ENCODE measurements at regions not wholly inside any gene's neighbourhood (a gene's known extent, or its start where the extent isn't known, plus 50 kb on each side); places are given as distances from the start of the nearest gene placed in this dataset.

DNA sequence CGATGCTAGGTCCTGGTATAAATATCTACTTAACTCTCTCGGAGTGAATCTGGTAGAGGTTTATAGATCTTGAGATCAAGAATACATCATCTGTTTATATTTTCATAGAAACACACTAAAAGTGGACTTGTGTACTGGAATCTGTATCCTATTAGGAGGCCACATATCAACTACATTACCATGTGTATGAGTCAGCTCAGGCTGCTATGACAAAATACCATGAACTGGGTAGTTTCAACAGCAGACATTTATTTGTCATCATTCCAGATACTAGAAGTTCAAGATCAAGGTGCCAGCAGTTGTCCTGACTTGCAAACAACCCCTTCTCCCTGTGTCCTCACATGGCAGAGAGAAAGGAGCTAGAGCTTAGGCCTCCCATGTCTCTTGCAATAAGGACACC lies 113.9 kb upstream of the PFKP start:
- Mint-ChIP-seq H3K4me3 (ENCODE audit: unreplicated experiment) (no peak overlapping the region), H3K4me1 (ENCODE audit: unreplicated experiment) (no peaks in the 10 kb centered on the region), H3K27ac (ENCODE audit: unreplicated experiment) (no peak overlapping the region), H3K36me3 (ENCODE audit: unreplicated experiment) (no peaks in the 10 kb centered on the region), H3K9me3 (ENCODE audit: unreplicated experiment) (no peaks in the 10 kb centered on the region), H3K27me3 (ENCODE audit: unreplicated experiment) (peaks cover 58% of the 10 kb centered on the region)
- TF ChIP-seq, protein P1, sequence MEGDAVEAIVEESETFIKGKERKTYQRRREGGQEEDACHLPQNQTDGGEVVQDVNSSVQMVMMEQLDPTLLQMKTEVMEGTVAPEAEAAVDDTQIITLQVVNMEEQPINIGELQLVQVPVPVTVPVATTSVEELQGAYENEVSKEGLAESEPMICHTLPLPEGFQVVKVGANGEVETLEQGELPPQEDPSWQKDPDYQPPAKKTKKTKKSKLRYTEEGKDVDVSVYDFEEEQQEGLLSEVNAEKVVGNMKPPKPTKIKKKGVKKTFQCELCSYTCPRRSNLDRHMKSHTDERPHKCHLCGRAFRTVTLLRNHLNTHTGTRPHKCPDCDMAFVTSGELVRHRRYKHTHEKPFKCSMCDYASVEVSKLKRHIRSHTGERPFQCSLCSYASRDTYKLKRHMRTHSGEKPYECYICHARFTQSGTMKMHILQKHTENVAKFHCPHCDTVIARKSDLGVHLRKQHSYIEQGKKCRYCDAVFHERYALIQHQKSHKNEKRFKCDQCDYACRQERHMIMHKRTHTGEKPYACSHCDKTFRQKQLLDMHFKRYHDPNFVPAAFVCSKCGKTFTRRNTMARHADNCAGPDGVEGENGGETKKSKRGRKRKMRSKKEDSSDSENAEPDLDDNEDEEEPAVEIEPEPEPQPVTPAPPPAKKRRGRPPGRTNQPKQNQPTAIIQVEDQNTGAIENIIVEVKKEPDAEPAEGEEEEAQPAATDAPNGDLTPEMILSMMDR (IDR thresholded peaks at IDR 0.05): no peak
- no peak for DNase-seq (ENCODE audit: extremely low spot score, unreplicated experiment)

- Mint-ChIP-seq H3K4me1 (ENCODE audit: unreplicated experiment) (no peaks in the 10 kb centered on the region), H3K27me3 (ENCODE audit: unreplicated experiment) (peaks cover 66% of the 10 kb centered on the region), H3K4me3 (ENCODE audit: unreplicated experiment) (no peak overlapping the region), H3K27ac (ENCODE audit: unreplicated experiment) (no peak overlapping the region), H3K36me3 (ENCODE audit: unreplicated experiment) (no peaks in the 10 kb centered on the region), H3K9me3 (ENCODE audit: unreplicated experiment) (no peaks in the 10 kb centered on the region)
- TF ChIP-seq, protein P1 (IDR thresholded peaks at IDR 0.05): no peak
- no peak for DNase-seq (ENCODE audit: extremely low spot score, unreplicated experiment)
Measured at GRCh38 chr10:2951235-2951835, 116.0 kb upstream of the PFKP start.

- Mint-ChIP-seq H3K9me3 (ENCODE audit: unreplicated experiment) (no peaks in the 10 kb centered on the region), H3K27me3 (ENCODE audit: unreplicated experiment) (peaks cover 62% of the 10 kb centered on the region), H3K27ac (ENCODE audit: unreplicated experiment) (no peak overlapping the region), H3K36me3 (ENCODE audit: unreplicated experiment) (no peaks in the 10 kb centered on the region), H3K4me3 (ENCODE audit: unreplicated experiment) (no peak overlapping the region), H3K4me1 (ENCODE audit: unreplicated experiment) (no peaks in the 10 kb centered on the region)
- TF ChIP-seq, protein P1 (IDR thresholded peaks at IDR 0.05): no peak
- no peak for DNase-seq (ENCODE audit: extremely low spot score, unreplicated experiment)
Measured at GRCh38 chr10:2950546-2950945, 116.8 kb upstream of the PFKP start.

DNA sequence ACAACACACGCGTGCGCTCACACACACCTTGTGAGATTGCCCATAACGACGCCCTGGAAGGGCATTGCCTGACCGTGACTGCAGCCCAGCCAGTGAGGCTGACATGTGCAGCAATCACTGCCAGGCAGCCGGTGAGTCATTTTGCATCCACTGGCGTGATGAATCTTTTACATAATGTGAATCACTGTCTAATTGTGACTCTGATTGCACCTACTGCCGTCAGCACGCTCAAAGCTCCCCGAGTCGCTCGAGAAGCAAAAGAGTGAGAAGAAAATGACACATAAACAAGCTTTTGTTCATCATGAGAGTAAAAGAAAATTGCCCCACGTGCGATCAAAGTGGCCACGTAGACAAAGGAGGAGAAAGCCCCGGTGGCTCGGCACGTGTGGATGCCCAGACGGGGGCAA lies 117.4 kb upstream of the PFKP start:
- no peak overlapping the region for H3K4me3 Mint-ChIP-seq (ENCODE audit: unreplicated experiment)

GRCh38 chr10:2949221-2949947 lies 118.0 kb upstream of the PFKP start:
- H3K27ac Mint-ChIP-seq (ENCODE audit: unreplicated experiment): no peak overlapping the region

More for the DNA sequence above, 117.4 kb upstream of the PFKP start:
- Mint-ChIP-seq H3K9me3 (ENCODE audit: unreplicated experiment) (no peaks in the 10 kb centered on the region), H3K27me3 (ENCODE audit: unreplicated experiment) (peaks cover 59% of the 10 kb centered on the region), H3K27ac (ENCODE audit: unreplicated experiment) (no peak overlapping the region), H3K36me3 (ENCODE audit: unreplicated experiment) (no peaks in the 10 kb centered on the region), H3K4me1 (ENCODE audit: unreplicated experiment) (no peaks in the 10 kb centered on the region)
- TF ChIP-seq, protein P1 (IDR thresholded peaks at IDR 0.05): no peak
- DNase-seq (ENCODE audit: extremely low spot score, unreplicated experiment): no peak

More at GRCh38 chr10:2949221-2949947, 118.0 kb upstream of the PFKP start:
- Mint-ChIP-seq H3K27me3 (ENCODE audit: unreplicated experiment) (peaks cover 60% of the 10 kb centered on the region), H3K9me3 (ENCODE audit: unreplicated experiment) (no peaks in the 10 kb centered on the region), H3K36me3 (ENCODE audit: unreplicated experiment) (no peaks in the 10 kb centered on the region), H3K4me3 (ENCODE audit: unreplicated experiment) (no peak overlapping the region), H3K4me1 (ENCODE audit: unreplicated experiment) (no peaks in the 10 kb centered on the region)
- TF ChIP-seq, protein P1 (IDR thresholded peaks at IDR 0.05): no peak
- DNase-seq (ENCODE audit: extremely low spot score, unreplicated experiment): no peak
